GM23338 (cell line): ENCODE measurements at regions not wholly inside any gene's neighbourhood (a gene's known extent, or its start where the extent isn't known, plus 50 kb on each side); places are given as distances from the start of the nearest gene placed in this dataset.

Experiments used
- ATAC-seq: fragments of 200-7000 bp; cut with Tn5 transposase; 3 replicates; pipeline ENCODE4 v1.9.1; 2020
- DNase-seq: peaks from one replicate; pipeline ENCODE4 v3.0.0-alpha.2; 2015; ENCODE audit warnings: low spot score
- H2AFZ ChIP-seq: fragments of 200-600 bp; sonication (generic); 2 replicates; pipeline ENCODE4 v1.8.0; 2016; ENCODE audit warnings: antibody characterized with exemption, mild to moderate bottlenecking, moderate library complexity
- H3F3A ChIP-seq: fragments of 200-600 bp; sonication (generic); replicated peaks from 2 replicates; pipeline ENCODE4 v1.8.0; 2017; ENCODE audit warnings: antibody characterized with exemption, mixed run types, low read depth
- H3K27ac ChIP-seq: fragments of 200-600 bp; sonication (generic); 2 replicates; pipeline ENCODE4 v1.6.1; 2016; ENCODE audit warnings: low read depth
- H3K27me3 ChIP-seq: fragments of 200-600 bp; sonication (generic); 2 replicates; pipeline ENCODE4 v1.8.0; 2016; ENCODE audit warnings: mild to moderate bottlenecking, mixed run types, moderate library complexity; ENCODE audit not compliant: insufficient read depth
- H3K36me3 ChIP-seq: fragments of 200-600 bp; sonication (generic); 2 replicates; pipeline ENCODE4 v1.8.0; 2016; ENCODE audit warnings: mild to moderate bottlenecking; ENCODE audit not compliant: insufficient read depth
- H3K4me1 ChIP-seq: fragments of 200-600 bp; sonication (generic); 2 replicates; pipeline ENCODE4 v1.8.0; 2016; ENCODE audit warnings: mild to moderate bottlenecking, moderate library complexity; ENCODE audit not compliant: insufficient read depth
- H3K4me2 ChIP-seq: fragments of 200-600 bp; sonication (generic); 2 replicates; pipeline ENCODE4 v1.7.1; 2017; ENCODE audit warnings: mixed run types
- H3K4me3 ChIP-seq: fragments of 200-600 bp; sonication (generic); 2 replicates; pipeline ENCODE4 v1.6.1; 2016; ENCODE audit warnings: mixed run types
- H3K79me2 ChIP-seq: fragments of 200-600 bp; sonication (generic); replicated peaks from 2 replicates; pipeline ENCODE4 v1.8.0; 2017; ENCODE audit warnings: mild to moderate bottlenecking; ENCODE audit not compliant: insufficient read depth
- H3K9me2 ChIP-seq: fragments of 200-600 bp; sonication (generic); 2 replicates; pipeline ENCODE4 v1.8.0; 2017; ENCODE audit not compliant: insufficient read depth
- H4K20me1 ChIP-seq: fragments of 200-600 bp; sonication (generic); replicated peaks from 2 replicates; pipeline ENCODE4 v1.8.0; 2017; ENCODE audit warnings: mild to moderate bottlenecking; ENCODE audit not compliant: insufficient read depth
- H3K27ac Mint-ChIP-seq: 2 replicates; pipeline ENCODE4 v1.8.0; 2020; ENCODE audit warnings: inconsistent platforms, mild to moderate bottlenecking, moderate library complexity, mixed read lengths
- H3K27me3 Mint-ChIP-seq: 3 replicates; pipeline ENCODE4 v1.8.0; 2022; ENCODE audit warnings: low read depth, mild to moderate bottlenecking, moderate library complexity, mixed read lengths, inconsistent platforms; ENCODE audit not compliant: insufficient read depth, poor library complexity
- H3K36me3 Mint-ChIP-seq: 3 replicates; pipeline ENCODE4 v1.8.0; 2021; ENCODE audit warnings: low read depth, mild to moderate bottlenecking, inconsistent platforms, moderate library complexity, mixed read lengths
- H3K4me1 Mint-ChIP-seq: 3 replicates; pipeline ENCODE4 v1.8.0; 2020; ENCODE audit warnings: mild to moderate bottlenecking, inconsistent platforms, mixed read lengths
- H3K4me3 Mint-ChIP-seq: 3 replicates; pipeline ENCODE4 v1.8.0; 2021; ENCODE audit warnings: moderate library complexity, mild to moderate bottlenecking, inconsistent platforms, mixed read lengths
- H3K9me3 Mint-ChIP-seq: 3 replicates; pipeline ENCODE4 v1.8.0; 2020; ENCODE audit warnings: moderate library complexity, mild to moderate bottlenecking, inconsistent platforms, mixed read lengths
- EZH2 ChIP-seq: fragments of 200-600 bp; sonication (generic); IDR thresholded peaks from one replicate; pipeline ENCODE4 v1.8.0; 2017; ENCODE audit warnings: antibody characterized with exemption, mild to moderate bottlenecking, low read depth; ENCODE audit not compliant: unreplicated experiment
- EZH2phosphoT487 ChIP-seq: fragments of 200-600 bp; sonication (generic); IDR thresholded peaks from one replicate; pipeline ENCODE4 v1.8.1; 2018; ENCODE audit warnings: antibody characterized with exemption; ENCODE audit not compliant: unreplicated experiment
- JUNB ChIP-seq: IDR thresholded peaks from one replicate; pipeline ENCODE4 v1.6.1; 2016; ENCODE audit warnings: antibody characterized with exemption; ENCODE audit not compliant: unreplicated experiment
- ZNF331 ChIP-seq: fragments of 250-450 bp; sonication (Bioruptor Pico); IDR thresholded peaks from 2 replicates; pipeline ENCODE4 v1.5.0; 2020; ENCODE audit warnings: low read depth, mild to moderate bottlenecking, moderate library complexity
- TF ChIP-seq, protein P1 (sequence below): fragments of 250-450 bp; sonication (Bioruptor Pico); IDR thresholded peaks from 2 replicates; pipeline ENCODE4 v1.5.0; 2020; ENCODE audit warnings: mild to moderate bottlenecking, moderate library complexity

GRCh38 chr3:124579641-124580040, 150.6 kb upstream of the UMPS start:
- Histone ChIP-seq H3K36me3 (no peaks in the 10 kb centered on the region), H3K4me1 (no peaks in the 10 kb centered on the region; the same call in 1 of the 2 replicates), H3K9me2 (no peaks in the 10 kb centered on the region), H2AFZ (no peak overlapping the region), H3K79me2 (no peaks in the 10 kb centered on the region), H3K4me2 (no peak overlapping the region), H3K27ac (no peak overlapping the region), H3F3A (no peaks in the 10 kb centered on the region), H3K4me3 (no peak overlapping the region), H4K20me1 (no peaks in the 10 kb centered on the region), H3K27me3 (peaks cover 15% of the 10 kb centered on the region)
- H3K27me3 Mint-ChIP-seq = peaks cover 13% of the 10 kb centered on the region
- H3K4me1 Mint-ChIP-seq = peaks cover 2% of the 10 kb centered on the region; the same call in 2 of the 3 replicates
- no peak for DNase-seq
- no peak overlapping the region for H3K4me3 Mint-ChIP-seq
- no peaks in the 10 kb centered on the region for H3K9me3 Mint-ChIP-seq
- H3K36me3 Mint-ChIP-seq = no peaks in the 10 kb centered on the region
- TF ChIP-seq ZNF331 (CRISPR knock-in tag) (no peak), EZH2phosphoT487 (no peak), EZH2 (no peak), JUNB (no peak)
- TF ChIP-seq, protein P1, sequence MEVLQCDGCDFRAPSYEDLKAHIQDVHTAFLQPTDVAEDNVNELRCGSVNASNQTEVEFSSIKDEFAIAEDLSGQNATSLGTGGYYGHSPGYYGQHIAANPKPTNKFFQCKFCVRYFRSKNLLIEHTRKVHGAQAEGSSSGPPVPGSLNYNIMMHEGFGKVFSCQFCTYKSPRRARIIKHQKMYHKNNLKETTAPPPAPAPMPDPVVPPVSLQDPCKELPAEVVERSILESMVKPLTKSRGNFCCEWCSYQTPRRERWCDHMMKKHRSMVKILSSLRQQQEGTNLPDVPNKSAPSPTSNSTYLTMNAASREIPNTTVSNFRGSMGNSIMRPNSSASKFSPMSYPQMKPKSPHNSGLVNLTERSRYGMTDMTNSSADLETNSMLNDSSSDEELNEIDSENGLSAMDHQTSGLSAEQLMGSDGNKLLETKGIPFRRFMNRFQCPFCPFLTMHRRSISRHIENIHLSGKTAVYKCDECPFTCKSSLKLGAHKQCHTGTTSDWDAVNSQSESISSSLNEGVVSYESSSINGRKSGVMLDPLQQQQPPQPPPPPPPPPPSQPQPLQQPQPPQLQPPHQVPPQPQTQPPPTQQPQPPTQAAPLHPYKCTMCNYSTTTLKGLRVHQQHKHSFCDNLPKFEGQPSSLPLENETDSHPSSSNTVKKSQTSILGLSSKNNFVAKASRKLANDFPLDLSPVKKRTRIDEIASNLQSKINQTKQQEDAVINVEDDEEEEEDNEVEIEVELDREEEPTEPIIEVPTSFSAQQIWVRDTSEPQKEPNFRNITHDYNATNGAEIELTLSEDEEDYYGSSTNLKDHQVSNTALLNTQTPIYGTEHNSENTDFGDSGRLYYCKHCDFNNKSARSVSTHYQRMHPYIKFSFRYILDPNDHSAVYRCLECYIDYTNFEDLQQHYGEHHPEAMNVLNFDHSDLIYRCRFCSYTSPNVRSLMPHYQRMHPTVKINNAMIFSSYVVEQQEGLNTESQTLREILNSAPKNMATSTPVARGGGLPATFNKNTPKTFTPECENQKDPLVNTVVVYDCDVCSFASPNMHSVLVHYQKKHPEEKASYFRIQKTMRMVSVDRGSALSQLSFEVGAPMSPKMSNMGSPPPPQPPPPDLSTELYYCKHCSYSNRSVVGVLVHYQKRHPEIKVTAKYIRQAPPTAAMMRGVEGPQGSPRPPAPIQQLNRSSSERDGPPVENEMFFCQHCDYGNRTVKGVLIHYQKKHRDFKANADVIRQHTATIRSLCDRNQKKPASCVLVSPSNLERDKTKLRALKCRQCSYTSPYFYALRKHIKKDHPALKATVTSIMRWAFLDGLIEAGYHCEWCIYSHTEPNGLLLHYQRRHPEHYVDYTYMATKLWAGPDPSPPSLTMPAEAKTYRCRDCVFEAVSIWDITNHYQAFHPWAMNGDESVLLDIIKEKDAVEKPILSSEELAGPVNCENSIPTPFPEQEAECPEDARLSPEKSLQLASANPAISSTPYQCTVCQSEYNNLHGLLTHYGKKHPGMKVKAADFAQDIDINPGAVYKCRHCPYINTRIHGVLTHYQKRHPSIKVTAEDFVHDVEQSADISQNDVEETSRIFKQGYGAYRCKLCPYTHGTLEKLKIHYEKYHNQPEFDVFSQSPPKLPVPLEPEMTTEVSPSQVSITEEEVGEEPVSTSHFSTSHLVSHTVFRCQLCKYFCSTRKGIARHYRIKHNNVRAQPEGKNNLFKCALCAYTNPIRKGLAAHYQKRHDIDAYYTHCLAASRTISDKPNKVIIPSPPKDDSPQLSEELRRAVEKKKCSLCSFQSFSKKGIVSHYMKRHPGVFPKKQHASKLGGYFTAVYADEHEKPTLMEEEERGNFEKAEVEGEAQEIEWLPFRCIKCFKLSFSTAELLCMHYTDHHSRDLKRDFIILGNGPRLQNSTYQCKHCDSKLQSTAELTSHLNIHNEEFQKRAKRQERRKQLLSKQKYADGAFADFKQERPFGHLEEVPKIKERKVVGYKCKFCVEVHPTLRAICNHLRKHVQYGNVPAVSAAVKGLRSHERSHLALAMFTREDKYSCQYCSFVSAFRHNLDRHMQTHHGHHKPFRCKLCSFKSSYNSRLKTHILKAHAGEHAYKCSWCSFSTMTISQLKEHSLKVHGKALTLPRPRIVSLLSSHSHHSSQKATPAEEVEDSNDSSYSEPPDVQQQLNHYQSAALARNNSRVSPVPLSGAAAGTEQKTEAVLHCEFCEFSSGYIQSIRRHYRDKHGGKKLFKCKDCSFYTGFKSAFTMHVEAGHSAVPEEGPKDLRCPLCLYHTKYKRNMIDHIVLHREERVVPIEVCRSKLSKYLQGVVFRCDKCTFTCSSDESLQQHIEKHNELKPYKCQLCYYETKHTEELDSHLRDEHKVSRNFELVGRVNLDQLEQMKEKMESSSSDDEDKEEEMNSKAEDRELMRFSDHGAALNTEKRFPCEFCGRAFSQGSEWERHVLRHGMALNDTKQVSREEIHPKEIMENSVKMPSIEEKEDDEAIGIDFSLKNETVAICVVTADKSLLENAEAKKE (CRISPR knock-in tag) = no peak
- no peak overlapping the region for H3K27ac Mint-ChIP-seq
- ATAC-seq = no peak

GRCh38 chr3:124582196-124582595, 148.1 kb upstream of the UMPS start:
- Histone ChIP-seq H3K27me3 (peaks cover 41% of the 10 kb centered on the region), H3K4me3 (no peak overlapping the region), H3K4me2 (no peak overlapping the region), H2AFZ (no peak overlapping the region), H3F3A (0 out of 2 replicates have a peak, but pooled peaks cover 6% of the 10 kb centered on the region), H3K9me2 (no peaks in the 10 kb centered on the region), H3K79me2 (no peaks in the 10 kb centered on the region), H3K36me3 (no peaks in the 10 kb centered on the region), H3K27ac (no peak overlapping the region), H4K20me1 (no peaks in the 10 kb centered on the region), H3K4me1 (peaks cover 22% of the 10 kb centered on the region)
- peaks cover 38% of the 10 kb centered on the region for H3K27me3 Mint-ChIP-seq
- peaks cover 25% of the 10 kb centered on the region for H3K4me1 Mint-ChIP-seq
- H3K36me3 Mint-ChIP-seq = no peaks in the 10 kb centered on the region
- ATAC-seq (no peak), DNase-seq (no peak)
- no peak overlapping the region for H3K27ac Mint-ChIP-seq
- no peak overlapping the region for H3K4me3 Mint-ChIP-seq
- no peaks in the 10 kb centered on the region for H3K9me3 Mint-ChIP-seq
- TF ChIP-seq, protein P1 (CRISPR knock-in tag) = no peak
